Keratinocyte (primary cell): ENCODE measurements at regions not wholly inside any gene's neighbourhood (a gene's known extent, or its start where the extent isn't known, plus 50 kb on each side); places are given as distances from the start of the nearest gene placed in this dataset.

Experiments
- DNase-seq: peaks from one replicate; pipeline ENCODE4 v3.0.0-alpha.2; 2011; ENCODE audit warnings: low read depth, missing footprints, low spot score
- FAIRE-seq: peaks from 2 replicates; lab custom pipeline; 2011; peaks lifted over from hg19 to GRCh38; lab: Jason Lieb, UNC
- H2AFZ ChIP-seq: 2 replicates; pipeline ENCODE4 v1.6.0; 2012; ENCODE audit warnings: low read length, control low read depth, inconsistent platforms; ENCODE audit not compliant: control insufficient read depth
- H3K27ac ChIP-seq: 2 replicates; pipeline ENCODE4 v1.5.1; 2011; ENCODE audit warnings: low read length; ENCODE audit not compliant: control insufficient read depth, insufficient read depth
- H3K27me3 ChIP-seq: 3 replicates; pipeline ENCODE4 v1.6.0; 2011; ENCODE audit warnings: low read length; ENCODE audit not compliant: control insufficient read depth, insufficient read depth; ENCODE audit errors: extremely low read depth
- H3K36me3 ChIP-seq, 2 experiments: 2 replicates in 1 of 2; 3 replicates in 1 of 2; pipeline ENCODE4 v1.5.1; 2011; ENCODE audit warnings: low read length in 2 of 2, mild to moderate bottlenecking in 1 of 2; ENCODE audit not compliant: control insufficient read depth in 2 of 2, insufficient read depth in 2 of 2; ENCODE audit errors: extremely low read depth in 1 of 2
- H3K4me1 ChIP-seq: 3 replicates; pipeline ENCODE4 v1.5.1; 2011; ENCODE audit warnings: low read length; ENCODE audit not compliant: control insufficient read depth, insufficient read depth; ENCODE audit errors: extremely low read depth
- H3K4me2 ChIP-seq: 3 replicates; pipeline ENCODE4 v1.6.0; 2011; ENCODE audit warnings: low read depth, low read length; ENCODE audit not compliant: control insufficient read depth, insufficient read depth; ENCODE audit errors: extremely low read depth
- H3K4me3 ChIP-seq, 3 experiments: fragments of 200-600 bp in 1 of 3; sonication (generic) in 1 of 3; 2 replicates in 2 of 3; 3 replicates in 1 of 3; pipeline ENCODE4 v1.5.1; 2011 to 2016; ENCODE audit warnings: low read length in 3 of 3, mild to moderate bottlenecking in 3 of 3, control low read depth in 2 of 3, inconsistent platforms in 1 of 3, low read depth in 1 of 3, mixed read lengths in 1 of 3, mixed run types in 1 of 3, moderate library complexity in 1 of 3; ENCODE audit not compliant: control insufficient read depth in 2 of 3, insufficient read depth in 2 of 3; ENCODE audit errors: extremely low read depth in 1 of 3
- H3K79me2 ChIP-seq: 2 replicates; pipeline ENCODE4 v1.6.0; 2012; ENCODE audit warnings: low read length; ENCODE audit not compliant: control insufficient read depth, insufficient read depth
- H3K9ac ChIP-seq: 3 replicates; pipeline ENCODE4 v1.6.0; 2011; ENCODE audit warnings: low read length; ENCODE audit not compliant: control insufficient read depth, insufficient read depth; ENCODE audit errors: extremely low read depth
- H3K9me1 ChIP-seq: 3 replicates; pipeline ENCODE4 v1.6.0; 2011; ENCODE audit warnings: low read length; ENCODE audit not compliant: control insufficient read depth, insufficient read depth; ENCODE audit errors: extremely low read depth
- H3K9me3 ChIP-seq: 2 replicates; pipeline ENCODE4 v1.5.1; 2012; ENCODE audit warnings: low read depth, low read length; ENCODE audit not compliant: control insufficient read depth
- H4K20me1 ChIP-seq: 3 replicates; pipeline ENCODE4 v1.6.0; 2011; ENCODE audit warnings: low read length; ENCODE audit not compliant: control insufficient read depth, insufficient read depth; ENCODE audit errors: extremely low read depth
- CTCF ChIP-seq, 3 experiments: IDR thresholded peaks in 1 of 3; conservative IDR thresholded peaks in 1 of 3; optimal IDR thresholded peaks in 1 of 3; 2 replicates in 2 of 3; 3 replicates in 1 of 3; pipeline versions ENCODE3 to v1.5.1; 2011; ENCODE audit warnings: low read length in 3 of 3, mild to moderate bottlenecking in 3 of 3, moderate library complexity in 2 of 3, control low read depth in 1 of 3, inconsistent platforms in 1 of 3; ENCODE audit not compliant: insufficient read depth in 2 of 3; ENCODE audit errors: extremely low read depth in 1 of 3
- EZH2 ChIP-seq: IDR thresholded peaks from one replicate; pipeline ENCODE4 v1.6.1; 2012; ENCODE audit warnings: inconsistent platforms, mild to moderate bottlenecking, low read length, moderate library complexity
- dilution Hi-C: fragments of 300-500 bp; cut with MboI; formaldehyde crosslinking; loops from one replicate; pipeline ENCODE4 v1.7.0; 2020; ENCODE audit warnings: low sequenced_read_pairs; ENCODE audit not compliant: extremely low pct_ligation_motif_present

GRCh38 chr6:100173211-100173610 is 179.2 kb upstream of the MCHR2 start:
- Histone ChIP-seq H2AFZ (no peak overlapping the region), H3K9me3 (no peaks in the 10 kb centered on the region), H3K36me3 (no peaks in the 10 kb centered on the region), H3K9me1 (no peaks in the 10 kb centered on the region), H3K27me3 (no peaks in the 10 kb centered on the region), H3K27ac (no peak overlapping the region), H3K4me2 (no peak overlapping the region), H3K4me1 (peaks cover 6% of the 10 kb centered on the region), H3K79me2 (no peaks in the 10 kb centered on the region), H4K20me1 (no peaks in the 10 kb centered on the region), H3K9ac (no peak overlapping the region), H3K4me3 (no peak overlapping the region)
- dilution Hi-C loops, result no loop called here
- FAIRE-seq, result no peak
- DNase-seq, result no peak
- TF ChIP-seq CTCF (optimal IDR thresholded peaks at IDR 0.05 in 1 of 3, IDR thresholded peaks at IDR 0.05 in 1 of 3, conservative IDR thresholded peaks at IDR 0.05 in 1 of 3; ENCODE audit: extremely low read depth in 1 of 3, insufficient read depth in 2 of 3, low read length in 3 of 3) (no peak), EZH2 (no peak)

- Histone ChIP-seq H3K27me3 (no peaks in the 10 kb centered on the region), H3K9me3 (no peaks in the 10 kb centered on the region)
Measured at GRCh38 chr6:100172322-100172713, 178.3 kb upstream of the MCHR2 start.

More at GRCh38 chr6:100172322-100172713, 178.3 kb upstream of the MCHR2 start:
- H2AFZ ChIP-seq, result no peak overlapping the region
- H3K9ac ChIP-seq, result no peak overlapping the region
- no peak overlapping the region for H3K27ac ChIP-seq
- no peak for DNase-seq
- TF ChIP-seq EZH2 (no peak), CTCF (optimal IDR thresholded peaks at IDR 0.05 in 1 of 3, IDR thresholded peaks at IDR 0.05 in 1 of 3, conservative IDR thresholded peaks at IDR 0.05 in 1 of 3; ENCODE audit: extremely low read depth in 1 of 3, insufficient read depth in 2 of 3, low read length in 3 of 3) (no peak)
- H4K20me1 ChIP-seq, result no peaks in the 10 kb centered on the region
- H3K4me3 ChIP-seq, result no peak overlapping the region
- FAIRE-seq, result no peak
- no peak overlapping the region for H3K4me2 ChIP-seq
- H3K9me1 ChIP-seq, result no peaks in the 10 kb centered on the region
- peaks cover 6% of the 10 kb centered on the region for H3K4me1 ChIP-seq
- dilution Hi-C loops, result no loop called here
- no peaks in the 10 kb centered on the region for H3K36me3 ChIP-seq
- no peaks in the 10 kb centered on the region for H3K79me2 ChIP-seq
